AG09319 (cell line): ENCODE measurements at regions not wholly inside any gene's neighbourhood (a gene's known extent, or its start where the extent isn't known, plus 50 kb on each side); places are given as distances from the start of the nearest gene placed in this dataset.

Source experiments
- DNase-seq: peaks from one replicate; pipeline ENCODE4 v3.0.0-alpha.2; 2010; ENCODE audit warnings: low read depth; ENCODE audit errors: extremely low read depth
- CTCF ChIP-seq: IDR thresholded peaks from 2 replicates; pipeline ENCODE4 v1.5.1; 2011; ENCODE audit warnings: low read depth, mild to moderate bottlenecking, inconsistent platforms, low read length, moderate library complexity

GRCh38 chr12:130225347-130225746 lies 63.1 kb downstream of the FZD10 start:
- DNase-seq = no peak
- no peak for TF ChIP-seq CTCF

GRCh38 chr12:130226126-130226525 lies 63.9 kb downstream of the FZD10 start:
- DNase-seq = no peak
- TF ChIP-seq CTCF = no peak

- no peak for DNase-seq
- no peak for TF ChIP-seq CTCF
These were observed 64.5 kb downstream of the FZD10 start for GRCh38 chr12:130226771-130227170.

GRCh38 chr12:130227641-130228040 lies 65.4 kb downstream of the FZD10 start:
- no peak for DNase-seq
- no peak for TF ChIP-seq CTCF

GRCh38 chr12:130236446-130236845 lies 74.2 kb downstream of the FZD10 start:
- no peak for DNase-seq
- no peak for TF ChIP-seq CTCF

GRCh38 chr12:130240831-130241590 lies 78.7 kb downstream of the FZD10 start:
- no peak for DNase-seq
- TF ChIP-seq CTCF = no peak

- no peak for TF ChIP-seq CTCF
- DNase-seq = no peak
These were observed 80.2 kb downstream of the FZD10 start for GRCh38 chr12:130242506-130242905.
